ENCODE measurements at regions not wholly inside any gene's neighbourhood (a gene's known extent, or its start where the extent isn't known, plus 50 kb on each side); places are given as distances from the start of the nearest gene placed in this dataset.
"Not testable (repeated sequence)": the region's sequence is repeated elsewhere in the genome, so short reads cannot be mapped to it uniquely, and the experiment has no call there.

GRCh38 chr6:10312445-10312844 is 102.4 kb downstream of the TFAP2A start:
- Histone ChIP-seq H3K4me1 (ENCODE audit: control insufficient read depth in 1 of 2, insufficient read depth in 2 of 2, low read length in 2 of 2) (no peaks in the 10 kb centered on the region), H3K36me3 (replicated peaks in 1 of 2; ENCODE audit: control insufficient read depth in 1 of 2, insufficient read depth in 2 of 2, low read length in 2 of 2) (no peaks in the 10 kb centered on the region), H3K4me2 (replicated peaks; ENCODE audit: extremely low read depth, low read length, poor library complexity, severe bottlenecking) (no peak overlapping the region), H4K20me1 (ENCODE audit: insufficient read depth, low read length) (no peaks in the 10 kb centered on the region), H2AFZ (ENCODE audit: insufficient read depth, low read depth, low read length, poor library complexity, severe bottlenecking) (no peak overlapping the region), H3K4me3 (replicated peaks in 1 of 3; ENCODE audit: low read depth in 2 of 3, low read length in 3 of 3) (no peak overlapping the region), H3K9me3 (replicated peaks in 1 of 2; ENCODE audit: control insufficient read depth in 1 of 2, insufficient read depth in 1 of 2, low read length in 2 of 2) (no peaks in the 10 kb centered on the region), H3K27ac (ENCODE audit: low read depth in 1 of 2, low read length in 2 of 2) (no peak overlapping the region), H3K27me3 (ENCODE audit: control insufficient read depth in 2 of 2, insufficient read depth in 2 of 2, low read length in 2 of 2) (no peaks in the 10 kb centered on the region), H3K9ac (ENCODE audit: insufficient read depth, low read length, poor library complexity, severe bottlenecking) (no peak overlapping the region), H3K79me2 (ENCODE audit: insufficient read depth, low read length) (no peaks in the 10 kb centered on the region)
- Mint-ChIP-seq H3K27ac (no peak overlapping the region), H3K9me3 (peaks cover 0 to 5% (median 0%) of the 10 kb centered on the region in 7 donors), H3K4me1 (no peaks in the 10 kb centered on the region), H3K4me3 (no peak overlapping the region), H3K36me3 (no peaks in the 10 kb centered on the region), H3K27me3 (ENCODE audit: low read depth in 3 of 3) (peaks cover 2 to 18% (median 5%) of the 10 kb centered on the region in 3 donors)
- intact Hi-C loops (cut with micrococcal nuclease), result no loop called here
- no peak for TF ChIP-seq CTCF (IDR thresholded peaks at IDR 0.05)
- no CpG with 5 or more reads among the region's 11 CpGs for WGBS (ENCODE audit: insufficient coverage)
- DNase-seq, result no peak

- H3K27me3 Mint-ChIP-seq (ENCODE audit: low read depth in 3 of 3), result peaks cover 2 to 18% (median 6%) of the 10 kb centered on the region in 3 donors
- H3K36me3 ChIP-seq (replicated peaks in 1 of 2; ENCODE audit: control insufficient read depth in 1 of 2, insufficient read depth in 2 of 2, low read length in 2 of 2); H3K79me2 ChIP-seq (ENCODE audit: insufficient read depth, low read length); H3K27ac ChIP-seq (ENCODE audit: low read depth in 1 of 2, low read length in 2 of 2); H3K4me3 Mint-ChIP-seq; H2AFZ ChIP-seq (ENCODE audit: insufficient read depth, low read depth, low read length, poor library complexity, severe bottlenecking); H3K27me3 ChIP-seq (ENCODE audit: control insufficient read depth in 2 of 2, insufficient read depth in 2 of 2, low read length in 2 of 2); H3K9me3 Mint-ChIP-seq; H3K4me1 Mint-ChIP-seq; H3K4me3 ChIP-seq (replicated peaks in 1 of 3; ENCODE audit: low read depth in 2 of 3, low read length in 3 of 3); H4K20me1 ChIP-seq (ENCODE audit: insufficient read depth, low read length); H3K36me3 Mint-ChIP-seq; H3K9me3 ChIP-seq (replicated peaks in 1 of 2; ENCODE audit: control insufficient read depth in 1 of 2, insufficient read depth in 1 of 2, low read length in 2 of 2); H3K4me1 ChIP-seq (ENCODE audit: control insufficient read depth in 1 of 2, insufficient read depth in 2 of 2, low read length in 2 of 2); H3K4me2 ChIP-seq (replicated peaks; ENCODE audit: extremely low read depth, low read length, poor library complexity, severe bottlenecking); DNase-seq; H3K27ac Mint-ChIP-seq; H3K9ac ChIP-seq (ENCODE audit: insufficient read depth, low read length, poor library complexity, severe bottlenecking); intact Hi-C loops (cut with micrococcal nuclease): not testable (repeated sequence)
- WGBS (ENCODE audit: insufficient coverage), result 100% methylated on average over 2 of the region's 14 CpGs
Observed at GRCh38 chr6:10311546-10312405, 103.1 kb downstream of the TFAP2A start.
